Spleen (tissue), 11 donors: ENCODE measurements at regions not wholly inside any gene's neighbourhood (a gene's known extent, or its start where the extent isn't known, plus 50 kb on each side); places are given as distances from the start of the nearest gene placed in this dataset.

Source experiments
- DNase-seq: peaks from one replicate; pipeline ENCODE4 v3.0.0-alpha.2; 2020
- H3K27ac ChIP-seq, 8 donors: fragments of 200-600 bp; sonication (generic) in 7 of 8; 1 replicate in 4 of 8; 2 replicates in 4 of 8; pipeline versions ENCODE4 v1.5.0 to v1.8.0; 2016 to 2021; ENCODE audit warnings: inconsistent platforms in 4 of 8, mild to moderate bottlenecking in 4 of 8, moderate library complexity in 1 of 8
- H3K27me3 ChIP-seq, 7 donors: fragments of 200-600 bp; sonication (generic) in 6 of 7; replicated peaks in 1 of 7; 1 replicate in 4 of 7; 2 replicates in 3 of 7; pipeline versions ENCODE4 v1.5.0 to v1.8.0; 2016 to 2021; ENCODE audit warnings: inconsistent platforms in 3 of 7, mild to moderate bottlenecking in 1 of 7
- H3K36me3 ChIP-seq, 6 donors: fragments of 200-600 bp; sonication (generic) in 5 of 6; 1 replicate in 4 of 6; 2 replicates in 2 of 6; pipeline versions ENCODE4 v1.5.0 to v1.8.0; 2016 to 2021; ENCODE audit warnings: inconsistent platforms in 2 of 6
- H3K4me1 ChIP-seq, 6 donors: fragments of 200-600 bp; sonication (generic) in 5 of 6; 1 replicate in 3 of 6; 2 replicates in 3 of 6; pipeline versions ENCODE4 v1.5.0 to v1.8.0; 2016 to 2021; ENCODE audit warnings: inconsistent platforms in 3 of 6
- H3K4me3 ChIP-seq, 8 donors: fragments of 200-600 bp; sonication (generic) in 7 of 8; 1 replicate in 4 of 8; 2 replicates in 4 of 8; pipeline versions ENCODE4 v1.5.0 to v1.8.0; 2016 to 2021; ENCODE audit warnings: inconsistent platforms in 4 of 8, mild to moderate bottlenecking in 4 of 8, moderate library complexity in 2 of 8
- H3K9me3 ChIP-seq, 8 donors: fragments of 200-600 bp; sonication (generic) in 7 of 8; 1 replicate in 4 of 8; 2 replicates in 4 of 8; pipeline versions ENCODE4 v1.5.0 to v1.8.0; 2016 to 2021; ENCODE audit warnings: inconsistent platforms in 4 of 8
- CTCF ChIP-seq, 11 experiments: fragments of 200-600 bp in 7 of 11; fragments of 450-650 bp in 4 of 11; sonication (generic) in 4 of 11; IDR thresholded peaks in 8 of 11; conservative IDR thresholded peaks in 3 of 11; 1 replicate in 7 of 11; 2 replicates in 4 of 11; pipeline versions ENCODE4 v1.4.0 to v1.8.0; 2016 to 2021; ENCODE audit warnings: antibody characterized with exemption in 11 of 11, inconsistent platforms in 4 of 11, mild to moderate bottlenecking in 1 of 11
- POLR2A ChIP-seq, 3 donors: fragments of 450-650 bp; IDR thresholded peaks; one replicate each; pipeline ENCODE4 v1.5.1; 2017; ENCODE audit warnings: antibody characterized with exemption in 3 of 3, mild to moderate bottlenecking in 1 of 3
- POLR2AphosphoS5 ChIP-seq, 3 donors: sonication (generic); formaldehyde crosslinking; IDR thresholded peaks; one replicate each; pipeline ENCODE4 v1.5.1; 2017; ENCODE audit warnings: antibody characterized with exemption in 3 of 3
- WGBS, 5 donors: extraction: QIAGEN DNeasy Blood & Tissue Kit in 3 of 5; methylation state at CpG; one replicate each; pipeline versions ENCODE4 v1.1.5 to v1.1.7; 2013 to 2018; 5-methylcytosine and 5-hydroxymethylcytosine counted together
- intact Hi-C: fragments of 100-400 bp; cut with DNase I; formaldehyde crosslinking; loops from one replicate; pipeline ENCODE4 v1.15.0; 2023; ENCODE audit warnings: low total_unique reads
- donor health status: healthy with polysubstance abuse.
- donor health status: DM: no; HTN: no; CAD: no; lungs with moderate emphysema.
- donor health status: DM: no; HTN: no; CAD: no.
- donor health status: Bipolar disorder and iron deficiency.
- donor health status: healthy.
- donor health status: DM: no; HTN: no; CAD: no.
- donor health status: DM: yes; HTN: yes; CAD: no.

DNA sequence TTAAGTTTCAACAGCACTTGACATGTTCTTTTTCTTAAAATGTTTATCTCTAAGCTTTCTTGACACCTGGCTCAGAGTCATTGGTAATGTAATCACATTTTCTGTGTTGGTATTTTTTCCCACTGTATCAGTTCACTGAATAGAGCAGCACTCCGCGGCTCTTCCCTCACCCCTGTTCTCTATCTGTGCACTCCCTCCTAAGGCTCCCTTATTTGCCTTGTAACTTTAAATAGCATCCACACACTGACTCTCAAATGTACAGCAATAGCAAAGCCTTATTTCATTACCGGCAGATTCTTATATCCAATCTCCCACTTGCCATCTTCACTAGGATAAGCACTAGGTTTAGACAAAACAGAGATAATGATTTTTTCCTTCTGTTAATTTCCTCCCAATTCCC lies 935.5 kb upstream of the SLC10A2 start:
- no peaks in the 10 kb centered on the region for H3K36me3 ChIP-seq
- WGBS, 5 donors, result 83 to 98% (median 91%) methylated on average over 3 of the region's 3 CpGs
- H3K27ac ChIP-seq, result no peak overlapping the region
- H3K27me3 ChIP-seq, result no peaks in the 10 kb centered on the region
- H3K4me3 ChIP-seq, result no peak overlapping the region
- H3K4me1 ChIP-seq, result no peaks in the 10 kb centered on the region
- TF ChIP-seq POLR2A (IDR thresholded peaks at IDR 0.05) (no peak), POLR2AphosphoS5 (IDR thresholded peaks at IDR 0.05) (no peak), CTCF (IDR thresholded peaks at IDR 0.05 in 8 of 11, conservative IDR thresholded peaks at IDR 0.05 in 3 of 11) (no peak)
- no peak for DNase-seq
- no peaks in the 10 kb centered on the region for H3K9me3 ChIP-seq
- intact Hi-C loops, result no loop called here

DNA sequence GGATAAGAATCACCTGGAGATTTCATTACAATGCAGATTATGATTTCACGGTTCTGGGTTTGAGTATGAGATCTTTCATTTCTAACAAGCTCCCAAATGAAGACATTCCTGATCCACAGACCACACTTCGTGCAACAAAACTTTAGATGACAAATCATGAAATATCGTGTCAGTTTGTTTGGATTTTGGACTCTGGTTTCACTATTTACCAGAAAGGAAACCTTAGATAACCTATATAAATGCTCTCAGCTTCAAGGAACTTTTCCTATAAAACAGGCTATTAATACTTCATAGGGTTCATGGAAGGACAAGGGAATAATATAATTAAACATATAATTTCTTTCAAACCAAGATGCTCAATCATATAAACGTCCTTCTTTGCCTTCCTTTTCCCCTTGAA lies 930.5 kb upstream of the SLC10A2 start:
- no peaks in the 10 kb centered on the region for H3K4me1 ChIP-seq
- H3K9me3 ChIP-seq, result peaks cover 0 to 9% (median 0%) of the 10 kb centered on the region in 8 donors
- no peak overlapping the region for H3K4me3 ChIP-seq
- no peaks in the 10 kb centered on the region for H3K27me3 ChIP-seq
- DNase-seq, result no peak
- TF ChIP-seq CTCF (IDR thresholded peaks at IDR 0.05 in 8 of 11, conservative IDR thresholded peaks at IDR 0.05 in 3 of 11), result no peak
- no peak for TF ChIP-seq POLR2A (IDR thresholded peaks at IDR 0.05)
- no peak for TF ChIP-seq POLR2AphosphoS5 (IDR thresholded peaks at IDR 0.05)
- WGBS, 5 donors, result 58 to 76% (median 62%) methylated on average over 4 of the region's 4 CpGs
- intact Hi-C loops, result no loop called here
- H3K27ac ChIP-seq, result no peak overlapping the region
- no peaks in the 10 kb centered on the region for H3K36me3 ChIP-seq

DNA sequence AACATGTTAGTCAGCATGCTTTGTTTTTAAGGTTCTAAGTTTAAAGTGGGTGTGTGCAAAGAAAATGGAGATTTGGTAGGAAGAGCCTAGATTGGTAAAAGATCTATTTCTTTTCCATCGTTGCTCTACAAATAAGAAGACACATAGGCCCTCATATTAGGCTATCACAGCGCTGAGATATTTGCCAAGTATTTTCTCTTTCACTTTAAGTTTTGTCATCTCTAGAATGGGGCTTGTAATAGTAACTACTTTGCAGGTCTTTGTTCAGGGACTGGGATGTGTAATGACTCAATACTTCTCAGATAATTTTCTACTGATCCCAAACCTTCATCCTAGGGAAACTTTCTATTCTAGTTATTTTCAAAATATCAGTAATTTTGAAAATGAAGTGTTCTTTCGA lies 917.7 kb upstream of the SLC10A2 start:
- no peak for DNase-seq
- intact Hi-C loops, result no loop called here
- Histone ChIP-seq H3K4me3 (no peak overlapping the region), H3K9me3 (no peaks in the 10 kb centered on the region), H3K4me1 (no peaks in the 10 kb centered on the region), H3K36me3 (no peaks in the 10 kb centered on the region), H3K27me3 (no peaks in the 10 kb centered on the region), H3K27ac (no peak overlapping the region)
- WGBS, 5 donors, result 82 to 91% (median 89%) methylated on average over 3 of the region's 3 CpGs
- TF ChIP-seq POLR2AphosphoS5 (IDR thresholded peaks at IDR 0.05), result no peak
- no peak for TF ChIP-seq CTCF (IDR thresholded peaks at IDR 0.05 in 8 of 11, conservative IDR thresholded peaks at IDR 0.05 in 3 of 11)
- TF ChIP-seq POLR2A (IDR thresholded peaks at IDR 0.05), result no peak

GRCh38 chr13:103976371-103976770 lies 910.2 kb upstream of the SLC10A2 start:
- 83 to 91% (median 88%) methylated on average over 1 of the region's 1 CpG for WGBS, 5 donors
- H3K4me1 ChIP-seq, result no peaks in the 10 kb centered on the region
- H3K27me3 ChIP-seq, result no peaks in the 10 kb centered on the region
- intact Hi-C loops, result no loop called here
- no peak overlapping the region for H3K4me3 ChIP-seq
- no peak for DNase-seq
- no peak overlapping the region for H3K27ac ChIP-seq
- H3K36me3 ChIP-seq, result no peaks in the 10 kb centered on the region
- H3K9me3 ChIP-seq, result peaks cover 0 to 5% (median 0%) of the 10 kb centered on the region in 8 donors
- TF ChIP-seq POLR2AphosphoS5 (IDR thresholded peaks at IDR 0.05), result no peak
- TF ChIP-seq POLR2A (IDR thresholded peaks at IDR 0.05), result no peak
- no peak for TF ChIP-seq CTCF (IDR thresholded peaks at IDR 0.05 in 8 of 11, conservative IDR thresholded peaks at IDR 0.05 in 3 of 11)
